Stimulated activated CD4-positive, alpha-beta T cell treated with anti-CD3 and anti-CD28 coated beads, Interleukin-12 subunit alpha, Interleukin-12 subunit beta, amount 100 ng/mL, for 4 hours (primary cell): ENCODE measurements at regions not wholly inside any gene's neighbourhood (a gene's known extent, or its start where the extent isn't known, plus 50 kb on each side); places are given as distances from the start of the nearest gene placed in this dataset.

Experiments used
- DNase-seq: peaks from one replicate; pipeline ENCODE4 v3.0.0-alpha.2; 2020

- DNase-seq = no peak
Observed at GRCh38 chr5:98989727-98990126, 60.9 kb upstream of the CHD1 start.

- DNase-seq = no peak
Observed at GRCh38 chr5:98986587-98986986, 57.8 kb upstream of the CHD1 start.

GRCh38 chr5:98982880-98983279 is 54.1 kb upstream of the CHD1 start:
- DNase-seq = no peak
